ENCODE measurements at regions not wholly inside any gene's neighbourhood (a gene's known extent, or its start where the extent isn't known, plus 50 kb on each side); places are given as distances from the start of the nearest gene placed in this dataset.

DNA sequence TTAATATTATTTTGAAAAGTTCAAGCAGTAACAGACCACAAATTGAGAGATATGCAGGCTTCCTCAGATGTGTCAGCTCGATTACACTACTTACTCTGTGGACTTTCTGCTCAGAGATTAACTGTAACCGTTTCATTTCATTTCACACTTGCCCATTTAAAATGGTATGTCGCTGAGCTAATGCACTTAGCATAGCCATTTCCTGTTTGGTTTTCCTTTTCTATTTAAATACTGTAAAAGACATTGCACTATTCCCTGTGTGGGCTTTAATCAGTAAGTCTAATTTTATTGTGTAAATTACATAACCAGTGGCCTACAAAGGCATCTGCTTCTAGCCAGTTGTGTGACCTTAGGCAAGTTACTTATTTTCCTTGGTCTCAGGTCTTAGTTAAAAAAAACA lies 237.6 kb downstream of the LACC1 start:
- H3K27me3 Mint-ChIP-seq, result no peaks in the 10 kb centered on the region
- H3K4me3 Mint-ChIP-seq, result no peak overlapping the region
- H3K27ac Mint-ChIP-seq, result no peak overlapping the region
- H3K9me3 Mint-ChIP-seq, result no peaks in the 10 kb centered on the region
- no peak for DNase-seq
- CTCF ChIA-PET, result interaction anchor here (1.3 kb wide), 1 partner anchor 23 kb away, joined by 4 read pairs; no protein-coding TSS in a partner anchor
- peaks cover 9% of the 10 kb centered on the region for H3K4me1 Mint-ChIP-seq
- H3K36me3 Mint-ChIP-seq, result no peaks in the 10 kb centered on the region

DNA sequence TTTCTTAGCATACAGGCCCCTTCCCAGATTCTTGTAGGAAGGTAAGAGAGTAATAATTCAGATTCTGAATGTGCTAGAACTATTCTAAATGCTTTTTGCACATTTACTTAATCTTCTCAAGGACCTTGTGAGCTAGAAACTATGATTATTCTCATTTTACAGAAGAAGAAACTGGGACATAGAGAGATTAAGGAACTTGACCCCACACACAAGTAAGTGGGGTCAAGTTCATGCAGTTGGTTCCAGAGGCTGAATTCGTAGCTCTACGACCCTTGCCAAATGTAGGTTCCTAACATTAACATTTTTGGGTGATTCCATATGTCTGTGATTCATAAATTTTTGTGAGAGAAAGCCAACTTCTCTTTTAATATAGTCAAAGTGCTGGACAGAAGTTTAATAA lies 238.1 kb downstream of the LACC1 start:
- CTCF ChIA-PET, result interaction anchor here (1.3 kb wide), 1 partner anchor 23 kb away, joined by 4 read pairs; no protein-coding TSS in a partner anchor
- H3K27ac Mint-ChIP-seq, result no peak overlapping the region
- H3K9me3 Mint-ChIP-seq, result no peaks in the 10 kb centered on the region
- H3K36me3 Mint-ChIP-seq, result no peaks in the 10 kb centered on the region
- no peak overlapping the region for H3K4me3 Mint-ChIP-seq
- H3K4me1 Mint-ChIP-seq, result peaks cover 9% of the 10 kb centered on the region
- no peak for DNase-seq
- H3K27me3 Mint-ChIP-seq, result no peaks in the 10 kb centered on the region

DNA sequence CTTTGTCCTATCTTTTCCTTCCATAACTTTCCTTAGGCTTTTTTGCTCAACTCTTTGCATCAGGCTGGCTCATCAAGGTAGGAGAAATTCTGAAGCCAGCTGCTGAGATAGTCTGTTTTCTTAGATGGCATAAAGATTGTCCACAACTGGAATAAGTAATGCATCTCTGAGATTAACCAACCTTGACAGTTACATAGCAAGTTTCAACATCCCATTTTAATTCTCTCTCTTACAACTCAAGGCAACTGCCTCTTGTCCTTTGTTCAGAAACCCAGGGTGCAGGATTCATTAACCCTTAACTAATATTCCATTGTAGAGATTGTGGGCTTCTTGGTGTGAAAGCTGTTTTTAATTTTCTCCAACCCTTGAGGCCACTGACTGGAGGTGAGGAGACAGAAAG lies 239.2 kb downstream of the LACC1 start:
- CTCF ChIA-PET, result no interaction called here
- no peak for DNase-seq
- Mint-ChIP-seq H3K27me3 (no peaks in the 10 kb centered on the region), H3K4me3 (no peak overlapping the region), H3K9me3 (peaks cover 6% of the 10 kb centered on the region), H3K4me1 (peaks cover 9% of the 10 kb centered on the region), H3K36me3 (no peaks in the 10 kb centered on the region), H3K27ac (no peak overlapping the region)

DNA sequence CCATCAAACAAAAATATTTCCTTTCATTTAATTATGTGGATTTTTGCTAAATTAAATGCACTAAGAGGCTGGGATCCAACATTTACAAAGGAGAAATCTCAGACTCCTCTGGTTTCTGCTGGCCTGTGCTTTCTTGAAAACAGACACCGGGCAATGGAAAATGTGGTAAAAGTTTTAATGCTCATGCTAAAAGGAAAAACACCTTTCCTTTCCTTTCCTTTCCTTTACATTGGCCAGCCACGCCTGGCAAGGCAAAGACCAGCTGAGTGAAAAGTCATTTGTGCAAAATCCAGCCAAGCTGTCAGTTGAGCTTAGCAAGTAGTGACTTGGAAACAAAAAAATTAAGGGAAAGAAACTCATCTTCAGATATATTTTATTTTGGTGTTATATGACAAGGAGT lies 240.3 kb downstream of the LACC1 start:
- H3K9me3 Mint-ChIP-seq, result peaks cover 8% of the 10 kb centered on the region
- no peak overlapping the region for H3K27ac Mint-ChIP-seq
- H3K4me3 Mint-ChIP-seq, result no peak overlapping the region
- CTCF ChIA-PET, result no interaction called here
- peaks cover 9% of the 10 kb centered on the region for H3K4me1 Mint-ChIP-seq
- no peak for DNase-seq
- H3K36me3 Mint-ChIP-seq, result no peaks in the 10 kb centered on the region
- no peaks in the 10 kb centered on the region for H3K27me3 Mint-ChIP-seq

DNA sequence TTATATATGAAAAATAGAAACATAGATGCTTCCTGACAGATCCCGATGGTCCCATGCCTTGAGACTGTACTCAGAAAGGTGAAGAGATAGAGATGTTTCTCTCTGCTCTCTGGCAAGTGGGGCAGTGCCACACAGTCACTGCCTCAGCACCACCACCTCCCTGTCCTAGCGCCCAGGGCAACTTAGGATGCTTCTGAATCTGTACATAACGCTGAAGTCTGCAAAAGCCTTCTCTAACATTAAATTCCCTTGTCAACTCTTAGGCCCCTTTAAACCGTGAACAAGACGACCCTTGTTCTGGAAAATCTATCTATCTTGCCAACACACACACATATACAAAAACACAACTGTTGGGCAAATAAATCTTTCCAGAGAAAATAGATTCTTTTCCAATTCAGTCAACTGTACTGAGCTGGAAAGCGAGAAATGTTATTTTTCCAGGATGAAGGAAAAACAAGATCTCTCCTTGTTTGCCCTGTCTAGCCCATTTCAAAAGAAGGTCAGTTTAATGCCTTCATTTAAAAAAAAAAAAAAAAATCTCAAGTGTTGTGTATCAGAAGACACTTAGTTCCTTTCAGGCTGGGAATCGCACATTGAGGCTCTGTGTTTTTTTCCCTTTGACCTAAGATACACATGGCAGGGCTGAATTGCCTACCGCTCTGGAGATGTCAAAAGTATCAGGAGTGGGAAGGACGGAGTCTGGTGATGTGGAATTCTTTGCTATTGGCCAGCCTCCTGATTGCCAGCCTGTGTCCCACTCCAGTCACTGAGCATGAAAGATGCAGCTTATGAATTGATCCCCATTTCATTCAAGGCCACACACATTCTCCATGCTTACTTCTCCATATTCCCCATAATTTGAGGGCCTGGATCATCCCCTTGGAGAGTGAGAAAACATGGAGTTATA lies 241.4 kb downstream of the LACC1 start:
- Mint-ChIP-seq H3K27me3 (no peaks in the 10 kb centered on the region), H3K4me1 (peaks cover 9% of the 10 kb centered on the region), H3K27ac (no peak overlapping the region), H3K4me3 (no peak overlapping the region), H3K9me3 (peaks cover 8% of the 10 kb centered on the region), H3K36me3 (no peaks in the 10 kb centered on the region)
- no peak for DNase-seq
- CTCF ChIA-PET, result no interaction called here

DNA sequence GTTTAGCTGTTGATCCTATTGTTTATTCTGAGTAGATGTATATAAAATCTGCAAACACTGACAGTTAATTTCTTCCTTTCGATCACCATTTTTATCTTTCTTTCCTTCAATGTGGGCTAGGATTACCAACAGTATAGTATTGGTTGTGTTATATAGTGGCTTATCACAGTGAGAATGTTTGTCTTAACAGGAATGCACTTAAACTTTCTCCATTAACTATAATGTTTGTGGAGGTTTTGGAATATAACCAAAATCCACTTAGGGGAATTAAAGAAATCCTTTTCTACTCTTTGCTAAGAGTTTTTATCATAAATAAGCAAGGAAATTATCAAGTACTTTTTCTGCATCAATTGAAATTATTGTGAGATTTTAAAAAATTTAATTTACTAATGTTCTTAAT lies 244.6 kb downstream of the LACC1 start:
- H3K4me3 Mint-ChIP-seq, result no peak overlapping the region
- H3K36me3 Mint-ChIP-seq, result no peaks in the 10 kb centered on the region
- no peak for DNase-seq
- H3K9me3 Mint-ChIP-seq, result peaks cover 8% of the 10 kb centered on the region
- H3K4me1 Mint-ChIP-seq, result no peaks in the 10 kb centered on the region
- CTCF ChIA-PET, result no interaction called here
- H3K27me3 Mint-ChIP-seq, result no peaks in the 10 kb centered on the region
- no peak overlapping the region for H3K27ac Mint-ChIP-seq

DNA sequence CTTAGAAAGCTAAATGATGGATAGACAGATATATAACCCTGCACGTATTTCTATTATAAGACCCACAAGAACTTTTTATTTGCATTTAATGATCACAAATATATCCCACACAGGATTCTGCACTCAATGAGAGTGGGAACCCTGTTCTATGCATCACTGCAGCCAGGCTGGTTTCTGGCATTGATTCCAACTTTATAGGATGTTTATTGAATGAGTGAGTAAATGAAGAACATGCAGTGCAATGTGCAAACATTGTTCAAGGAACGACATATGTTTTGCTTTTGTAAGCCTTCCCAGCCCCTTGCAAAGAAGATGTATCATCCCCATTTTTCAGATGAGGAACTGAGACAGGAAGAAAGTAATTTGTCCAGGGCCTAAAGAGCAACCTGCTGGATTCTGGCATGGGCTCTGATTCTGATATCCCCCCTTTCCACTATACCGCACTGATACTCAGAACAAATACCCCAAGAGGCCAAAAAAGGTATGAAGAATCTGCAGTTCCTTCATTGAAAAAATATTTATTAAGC lies 246.3 kb downstream of the LACC1 start:
- Mint-ChIP-seq H3K36me3 (no peaks in the 10 kb centered on the region), H3K27ac (no peak overlapping the region), H3K27me3 (peaks cover 6% of the 10 kb centered on the region), H3K4me3 (no peak overlapping the region), H3K9me3 (peaks cover 8% of the 10 kb centered on the region), H3K4me1 (no peaks in the 10 kb centered on the region)
- CTCF ChIA-PET, result no interaction called here
- DNase-seq, result no peak

DNA sequence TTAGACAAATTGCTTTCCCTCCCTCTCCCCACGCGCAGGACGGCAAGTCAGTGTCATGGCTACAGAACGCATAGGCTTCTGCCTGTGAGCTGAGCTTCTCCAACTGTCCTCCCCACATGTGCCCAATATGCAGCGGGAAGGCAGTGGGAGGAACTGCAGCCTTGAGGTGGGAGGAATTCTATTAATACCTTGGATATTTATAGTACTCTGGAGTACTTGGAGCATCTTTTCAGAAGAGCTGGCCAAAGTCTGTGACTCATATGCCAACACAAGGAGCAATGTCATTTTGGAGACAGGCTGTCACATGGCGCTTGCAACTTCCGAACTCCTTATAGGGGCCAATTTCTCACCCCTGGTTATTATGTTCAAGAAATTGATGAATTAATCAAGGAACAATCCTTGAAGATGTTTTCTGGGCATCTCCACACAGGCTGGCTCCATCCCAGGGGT lies 245.0 kb upstream of the SERP2 start:
- Mint-ChIP-seq H3K4me1 (no peaks in the 10 kb centered on the region), H3K4me3 (no peak overlapping the region), H3K36me3 (no peaks in the 10 kb centered on the region), H3K27me3 (peaks cover 15% of the 10 kb centered on the region), H3K9me3 (peaks cover 3% of the 10 kb centered on the region), H3K27ac (no peak overlapping the region)
- DNase-seq, result no peak
- CTCF ChIA-PET, result no interaction called here

DNA sequence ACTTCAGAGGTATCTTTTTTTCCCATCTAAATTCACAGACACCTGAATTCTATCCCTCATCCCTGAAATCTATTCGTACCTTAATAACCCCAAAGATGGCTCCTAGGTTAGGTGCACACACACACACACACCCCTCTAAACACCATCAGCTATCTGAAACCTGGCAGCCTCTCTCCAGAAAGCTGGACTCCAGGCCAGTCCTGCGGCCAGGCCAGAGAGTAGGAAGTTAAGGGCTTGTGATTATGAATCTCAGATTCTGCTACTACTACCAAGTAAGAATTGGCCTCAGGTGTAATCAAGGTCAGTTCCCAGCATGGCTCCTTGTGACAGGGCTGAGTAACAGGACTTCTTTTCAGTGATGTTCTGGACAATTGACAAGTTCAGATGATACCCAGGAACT lies 244.2 kb upstream of the SERP2 start:
- Mint-ChIP-seq H3K27ac (no peak overlapping the region), H3K9me3 (no peaks in the 10 kb centered on the region), H3K4me1 (no peaks in the 10 kb centered on the region), H3K27me3 (peaks cover 15% of the 10 kb centered on the region), H3K36me3 (no peaks in the 10 kb centered on the region), H3K4me3 (no peak overlapping the region)
- CTCF ChIA-PET, result no interaction called here
- DNase-seq, result no peak

DNA sequence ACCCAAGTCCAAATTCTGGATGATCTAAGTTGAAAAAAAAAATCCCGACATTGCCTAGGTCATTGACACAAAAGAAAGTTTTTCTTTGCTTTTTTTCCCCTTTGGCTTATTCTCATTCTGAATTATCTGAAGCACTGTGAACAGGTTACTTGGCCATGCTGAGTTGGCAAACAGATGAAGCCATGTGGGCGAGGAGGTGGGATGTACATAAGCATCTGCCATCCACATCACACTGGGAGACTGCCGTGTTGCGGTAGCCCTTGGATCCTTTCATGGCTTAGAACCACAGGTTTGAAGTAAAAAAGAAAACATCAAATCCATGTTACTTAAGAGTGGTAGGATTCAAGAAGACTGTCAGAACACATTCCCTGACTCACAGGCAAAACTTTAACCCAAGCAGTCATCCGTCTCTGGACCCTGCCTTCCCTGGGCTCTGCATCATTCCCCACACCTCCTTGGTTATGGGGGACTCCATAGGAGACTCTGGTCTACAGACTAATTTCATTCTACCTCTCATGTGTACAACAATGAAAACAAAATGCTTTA lies 242.5 kb upstream of the SERP2 start:
- Mint-ChIP-seq H3K27me3 (peaks cover 15% of the 10 kb centered on the region), H3K9me3 (no peaks in the 10 kb centered on the region), H3K4me3 (no peak overlapping the region), H3K27ac (no peak overlapping the region), H3K4me1 (no peaks in the 10 kb centered on the region), H3K36me3 (no peaks in the 10 kb centered on the region)
- CTCF ChIA-PET, result no interaction called here
- no peak for DNase-seq

DNA sequence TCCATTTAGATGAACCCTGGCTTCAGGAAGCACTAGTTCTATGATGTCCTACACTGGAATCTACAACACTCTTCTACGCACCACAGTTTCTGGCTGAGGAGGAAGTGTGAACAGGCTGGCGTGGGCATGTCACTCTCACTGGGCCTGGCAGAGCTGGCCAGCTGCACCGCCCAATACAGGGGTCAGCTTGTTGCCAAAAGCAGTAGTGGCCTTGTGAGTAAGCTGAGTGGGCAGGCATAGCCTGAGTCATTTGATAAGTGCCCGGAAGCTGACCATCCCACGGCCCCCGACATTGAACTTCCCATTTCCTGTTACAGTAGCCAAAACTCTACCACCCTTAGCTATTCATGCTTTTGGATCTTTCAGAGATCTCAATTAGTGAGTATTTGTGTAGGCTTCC lies 240.9 kb upstream of the SERP2 start:
- H3K4me1 Mint-ChIP-seq, result no peaks in the 10 kb centered on the region
- H3K4me3 Mint-ChIP-seq, result no peak overlapping the region
- H3K27ac Mint-ChIP-seq, result no peak overlapping the region
- no peaks in the 10 kb centered on the region for H3K9me3 Mint-ChIP-seq
- H3K27me3 Mint-ChIP-seq, result peaks cover 16% of the 10 kb centered on the region
- CTCF ChIA-PET, result no interaction called here
- no peak for DNase-seq
- no peaks in the 10 kb centered on the region for H3K36me3 Mint-ChIP-seq

DNA sequence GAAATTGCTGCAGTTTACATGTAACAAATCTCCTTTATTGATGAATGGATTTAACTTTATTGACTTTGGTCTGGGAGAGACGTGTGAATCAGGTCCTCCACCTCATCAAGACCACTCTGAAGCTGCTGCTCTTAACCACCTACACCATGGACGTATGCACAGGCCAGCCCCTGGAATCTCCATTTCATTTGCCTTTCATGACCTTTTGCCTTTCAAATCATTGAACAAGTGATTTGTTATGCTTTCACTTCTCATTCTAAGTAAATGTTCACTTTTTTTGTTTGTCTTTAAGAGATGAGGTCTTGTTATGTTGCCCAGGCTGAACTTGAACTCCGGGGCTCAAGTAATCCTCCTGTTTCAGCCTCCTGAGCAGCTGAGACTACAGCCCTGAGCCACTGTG lies 240.0 kb upstream of the SERP2 start:
- Mint-ChIP-seq H3K9me3 (no peaks in the 10 kb centered on the region), H3K4me3 (no peak overlapping the region), H3K27ac (no peak overlapping the region), H3K36me3 (no peaks in the 10 kb centered on the region), H3K27me3 (peaks cover 23% of the 10 kb centered on the region), H3K4me1 (no peaks in the 10 kb centered on the region)
- CTCF ChIA-PET, result no interaction called here
- DNase-seq, result no peak

DNA sequence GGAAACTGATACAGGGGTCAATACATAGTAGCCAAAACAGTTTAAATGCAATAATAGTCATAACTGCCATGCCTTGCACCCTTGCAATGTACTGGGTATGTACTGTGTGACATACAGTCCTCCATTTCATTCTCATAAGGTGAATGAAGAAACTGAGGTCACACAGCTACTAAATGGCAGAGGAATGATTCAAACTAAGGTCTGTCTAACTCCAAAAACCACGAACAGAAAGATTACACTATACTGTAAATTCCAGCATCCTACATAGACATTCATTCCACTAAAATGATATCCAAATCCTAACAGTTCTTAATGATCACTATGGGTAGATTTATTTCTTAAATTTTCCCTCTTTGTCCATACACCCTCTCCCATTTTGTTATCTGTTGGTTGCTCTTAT lies 238.1 kb upstream of the SERP2 start:
- H3K27me3 Mint-ChIP-seq, result peaks cover 38% of the 10 kb centered on the region
- no peak overlapping the region for H3K4me3 Mint-ChIP-seq
- no peaks in the 10 kb centered on the region for H3K4me1 Mint-ChIP-seq
- no peaks in the 10 kb centered on the region for H3K9me3 Mint-ChIP-seq
- no peaks in the 10 kb centered on the region for H3K36me3 Mint-ChIP-seq
- CTCF ChIA-PET, result interaction anchor here (1.4 kb wide), 1 partner anchor 54 kb away, joined by 3 read pairs; no protein-coding TSS in a partner anchor
- H3K27ac Mint-ChIP-seq, result no peak overlapping the region
- DNase-seq, result no peak

DNA sequence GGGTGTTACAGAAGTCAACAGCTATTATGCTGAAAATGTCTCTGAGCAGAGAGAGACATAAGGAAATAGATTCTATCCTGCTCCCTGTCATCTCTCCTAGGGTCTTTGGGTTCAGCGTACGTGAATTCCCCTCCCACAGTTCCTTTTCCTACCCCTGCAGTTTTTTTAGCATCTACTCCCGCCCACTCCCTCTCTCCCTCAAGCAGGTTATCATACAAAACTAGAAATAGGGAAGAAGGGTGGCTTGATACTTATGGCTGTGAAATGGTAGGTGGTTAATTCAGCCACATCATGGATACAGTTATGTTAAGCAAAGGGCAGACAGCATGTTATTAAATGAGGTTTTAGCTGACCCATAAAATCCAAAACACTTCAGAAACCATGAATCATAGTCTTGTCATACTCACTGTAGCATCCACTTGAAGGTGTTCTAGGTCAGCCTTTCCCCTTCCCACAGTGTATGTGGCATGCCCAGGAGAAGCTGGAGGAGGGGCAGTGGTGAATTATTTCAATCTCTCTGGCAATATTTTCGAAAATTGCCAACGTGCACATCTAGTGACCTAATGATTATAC lies 236.8 kb upstream of the SERP2 start:
- Mint-ChIP-seq H3K9me3 (no peaks in the 10 kb centered on the region), H3K4me1 (peaks cover 8% of the 10 kb centered on the region), H3K27ac (no peak overlapping the region), H3K27me3 (peaks cover 28% of the 10 kb centered on the region), H3K36me3 (no peaks in the 10 kb centered on the region), H3K4me3 (no peak overlapping the region)
- DNase-seq, result no peak
- CTCF ChIA-PET, result interaction anchor here (0.6 to 1.4 kb wide), 2 partner anchors 53 to 613 kb away, joined by 3 read pairs; no protein-coding TSS in a partner anchor

Data from activated naive CD4-positive, alpha-beta T cell treated with anti-CD3 and anti-CD28 coated beads, Interleukin-2, amount 10 ng/mL, durations not matched to agents 7 days and 5 days (primary cell).